Adrenal gland (tissue), 5 donors: ENCODE measurements at regions not wholly inside any gene's neighbourhood (a gene's known extent, or its start where the extent isn't known, plus 50 kb on each side); places are given as distances from the start of the nearest gene placed in this dataset.

ENCODE experiments used
- CTCF ChIP-seq, 6 experiments: fragments of 450-650 bp in 4 of 6; fragments of 200-600 bp in 2 of 6; sonication (generic) in 1 of 6; IDR thresholded peaks; 1 replicate in 5 of 6; 2 replicates in 1 of 6; pipeline versions ENCODE4 v1.5.1 to v1.8.0; 2016 to 2021; ENCODE audit warnings: antibody characterized with exemption in 6 of 6, mild to moderate bottlenecking in 2 of 6, moderate library complexity in 1 of 6
- POLR2A ChIP-seq, 2 donors: fragments of 450-650 bp; IDR thresholded peaks; one replicate each; pipeline ENCODE4 v1.6.1; 2017; ENCODE audit warnings: antibody characterized with exemption in 2 of 2, mild to moderate bottlenecking in 2 of 2, moderate library complexity in 1 of 2
- donor health status: DM: no; HTN: no; CAD: no.

- TF ChIP-seq CTCF (IDR thresholded peaks at IDR 0.05): no peak
- no peak for TF ChIP-seq POLR2A (IDR thresholded peaks at IDR 0.05)
Measured at GRCh38 chr4:128353791-128354190, 66.2 kb upstream of the PGRMC2 start.
